ENCODE measurements at regions not wholly inside any gene's neighbourhood (a gene's known extent, or its start where the extent isn't known, plus 50 kb on each side); places are given as distances from the start of the nearest gene placed in this dataset.

DNA sequence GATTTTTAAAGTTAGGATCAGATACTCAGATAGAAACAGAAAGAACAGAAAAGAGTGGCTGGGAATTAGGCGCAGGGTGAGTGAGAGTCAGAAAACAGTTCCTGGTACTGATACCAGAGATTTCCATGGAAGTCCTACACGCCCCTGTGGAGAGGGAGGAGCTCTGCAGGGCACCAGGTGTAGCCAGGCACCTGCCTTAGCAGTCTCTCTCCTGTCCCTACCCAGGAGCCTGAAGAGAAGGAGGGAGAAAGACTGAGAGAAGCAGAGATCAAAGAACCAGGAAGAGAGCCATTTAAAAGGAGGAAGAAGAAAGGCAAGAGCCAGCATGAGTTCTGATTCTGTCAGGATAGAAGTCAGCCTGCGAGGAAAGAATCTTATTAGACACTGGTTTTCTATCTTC, 65.0 kb downstream of the CBLN1 start:
- DNase-seq (ENCODE audit: low spot score) = no peak

DNA sequence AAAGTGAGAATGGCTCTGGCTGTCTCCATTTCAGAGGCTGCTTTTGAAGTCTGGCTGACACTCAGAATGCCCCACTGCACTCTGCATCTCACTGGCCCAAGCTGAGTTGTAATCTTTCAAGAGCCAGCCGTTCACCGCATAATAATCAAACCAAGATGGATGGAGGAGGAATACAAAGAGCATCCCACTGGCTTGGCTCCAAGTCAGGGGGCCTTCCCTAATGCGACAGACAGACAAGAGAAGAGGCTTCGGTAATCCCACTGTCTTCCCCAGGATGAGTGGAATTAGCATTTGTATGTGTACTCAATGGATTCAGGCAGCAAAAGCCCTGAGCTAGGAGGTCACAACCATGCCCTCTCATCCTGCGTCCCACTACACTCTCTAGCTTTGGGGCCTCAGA, 68.0 kb downstream of the CBLN1 start:
- DNase-seq (ENCODE audit: low spot score) = no peak

DNA sequence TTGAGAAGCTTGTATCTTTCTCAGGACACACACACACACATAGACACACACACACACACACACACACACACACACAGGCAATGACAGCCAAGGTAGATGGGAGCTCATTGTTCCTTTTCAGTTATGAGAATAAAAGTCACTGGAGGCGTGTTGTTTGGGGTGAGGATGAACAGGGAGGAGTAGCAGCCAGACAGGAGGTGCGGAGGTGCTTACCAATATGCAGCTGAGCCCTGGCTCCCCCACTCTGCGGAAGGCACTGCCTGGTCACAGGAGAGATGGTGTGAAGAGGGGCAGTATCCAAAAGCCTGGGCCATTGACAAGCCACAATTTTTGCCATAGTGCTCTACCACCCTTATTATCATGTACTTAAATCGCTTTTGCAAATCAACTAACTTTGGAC, 77.4 kb downstream of the CBLN1 start:
- no peak for DNase-seq (ENCODE audit: low spot score)

DNA sequence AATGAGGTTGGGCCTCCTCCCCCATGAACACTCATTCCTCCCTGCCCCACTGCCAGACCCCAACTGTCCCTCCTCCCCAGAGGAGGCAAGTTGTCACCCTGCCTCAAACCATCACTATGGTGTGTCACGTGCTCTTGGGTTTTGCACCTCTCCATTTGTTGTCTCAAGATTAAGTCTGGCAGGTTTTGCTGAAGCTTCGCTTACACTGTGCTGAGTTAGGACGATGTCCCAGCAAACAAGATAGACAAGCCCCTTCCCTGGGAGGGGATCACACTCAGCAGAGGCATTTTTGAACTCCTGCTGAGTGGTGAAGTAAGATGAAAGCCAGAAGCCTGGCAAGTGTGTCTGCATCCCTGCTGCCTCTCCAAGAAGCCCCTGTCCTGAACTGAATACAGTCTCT, 78.3 kb downstream of the CBLN1 start:
- DNase-seq (ENCODE audit: low spot score) = no peak

DNA sequence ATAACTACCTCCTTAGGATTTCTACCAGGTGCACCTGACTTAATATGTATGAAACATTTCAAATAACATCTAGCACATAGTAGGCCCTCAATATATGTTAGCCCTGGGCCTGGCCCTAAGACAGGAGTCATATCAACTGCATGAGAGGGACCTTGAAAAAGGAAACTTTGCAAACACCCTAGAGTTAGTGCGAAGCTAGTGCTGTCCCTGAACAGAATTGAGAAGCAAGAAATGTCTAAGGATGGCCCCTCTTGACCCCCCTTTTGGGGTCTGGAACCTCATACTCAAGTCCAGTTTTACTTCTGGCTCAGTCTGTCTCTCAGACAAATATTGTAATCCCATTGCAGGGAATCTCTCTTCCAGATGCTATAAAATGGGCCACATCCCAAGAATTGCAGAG, 80.5 kb downstream of the CBLN1 start:
- DNase-seq (ENCODE audit: low spot score) = no peak

DNA sequence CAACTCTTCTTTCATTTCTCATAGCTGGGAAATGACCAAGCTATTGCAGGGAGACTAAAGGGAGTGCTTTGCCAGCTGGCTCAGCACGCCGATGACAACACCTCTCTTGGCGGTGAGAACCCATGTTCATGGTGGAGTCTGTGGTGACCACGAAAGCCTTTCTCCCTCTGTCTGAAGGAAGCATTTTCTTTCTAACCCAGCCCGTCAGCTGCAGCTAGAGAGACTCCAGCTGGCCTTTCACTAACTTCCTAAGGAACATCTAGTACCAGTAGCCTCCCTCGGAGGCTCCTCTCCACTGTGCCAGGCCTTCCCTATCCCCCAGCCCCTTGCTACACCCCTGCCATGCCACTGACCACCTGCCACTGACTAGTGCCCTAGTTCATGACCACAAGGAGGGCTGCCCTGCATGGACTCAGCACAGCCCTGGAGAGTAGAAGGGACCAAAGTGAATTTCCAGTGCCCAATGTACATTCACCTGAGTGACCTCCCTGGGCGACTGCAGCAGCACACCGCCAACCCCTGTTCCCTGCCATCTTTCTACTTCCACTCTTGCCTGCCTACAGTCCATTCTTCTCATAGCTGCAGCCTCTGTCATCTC, 81.3 kb downstream of the CBLN1 start:
- DNase-seq (ENCODE audit: low spot score) = no peak

DNA sequence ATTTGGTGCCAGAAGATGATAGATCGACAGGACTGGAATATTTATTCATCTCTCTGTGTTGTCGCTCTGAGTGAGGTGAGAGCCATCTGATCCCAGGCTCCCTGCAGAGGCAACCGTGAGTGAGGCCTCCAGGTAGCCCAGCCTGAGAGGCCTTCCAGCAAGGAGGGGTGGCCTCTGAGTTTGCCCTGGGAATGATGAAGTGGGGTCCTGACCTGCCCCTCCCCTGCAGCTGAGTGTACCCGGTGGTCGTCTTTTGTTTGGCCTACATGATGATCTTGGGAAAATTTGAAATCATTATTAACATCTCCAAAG, 86.4 kb downstream of the CBLN1 start:
- DNase-seq (ENCODE audit: low spot score) = no peak

DNA sequence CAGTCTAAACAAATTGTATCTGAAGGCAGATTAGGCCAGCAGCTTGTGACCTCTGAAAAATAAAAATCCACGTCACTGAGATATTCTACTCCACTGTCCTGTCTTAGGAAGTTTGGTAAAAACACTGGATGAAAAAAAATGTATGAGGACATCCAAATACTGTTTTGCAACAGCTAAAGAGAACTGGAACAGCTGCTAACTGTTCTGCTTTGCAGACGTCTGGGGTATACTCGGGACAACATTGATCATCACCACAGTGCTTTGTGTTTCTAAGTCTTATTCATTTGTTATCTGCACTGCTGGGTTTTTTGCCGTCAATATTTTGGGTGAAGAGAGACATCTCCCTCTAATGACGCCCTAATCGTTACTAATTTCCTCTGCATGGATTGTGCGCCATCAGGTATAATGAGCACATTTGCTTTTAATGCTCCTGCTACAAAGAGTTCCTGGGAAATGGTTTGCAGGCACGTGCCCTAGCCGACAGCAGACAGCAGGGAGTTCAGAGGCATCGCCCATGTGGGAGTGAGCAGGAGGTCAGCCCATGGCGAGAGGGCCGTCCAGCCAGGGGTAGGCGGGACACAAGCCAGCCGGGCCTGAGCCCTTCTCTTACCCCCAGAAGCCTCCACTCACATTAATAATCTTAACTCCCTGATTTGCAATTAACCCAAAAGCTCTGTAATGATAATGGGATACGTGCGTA, 87.0 kb downstream of the CBLN1 start:
- DNase-seq (ENCODE audit: low spot score) = no peak

DNA sequence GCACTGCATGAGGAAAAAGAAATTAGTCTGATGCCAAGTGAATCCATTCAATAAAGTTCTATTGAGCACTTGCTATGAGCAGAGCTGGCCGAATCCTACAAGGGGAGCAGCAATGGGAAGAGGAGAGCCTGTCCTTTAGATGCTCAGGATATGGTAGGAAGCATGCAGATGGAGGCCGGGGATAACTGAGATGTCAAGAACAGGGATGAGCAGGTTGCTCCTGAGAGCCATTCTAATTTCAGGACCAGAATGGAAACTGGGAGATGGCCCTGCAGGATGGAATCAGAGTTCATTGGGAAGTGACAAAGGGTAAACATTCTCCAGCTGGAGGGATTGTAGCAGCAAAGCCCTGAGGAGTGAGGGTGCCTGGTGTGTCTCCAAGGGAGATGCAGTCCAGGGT, 88.0 kb downstream of the CBLN1 start:
- DNase-seq (ENCODE audit: low spot score) = no peak

DNA sequence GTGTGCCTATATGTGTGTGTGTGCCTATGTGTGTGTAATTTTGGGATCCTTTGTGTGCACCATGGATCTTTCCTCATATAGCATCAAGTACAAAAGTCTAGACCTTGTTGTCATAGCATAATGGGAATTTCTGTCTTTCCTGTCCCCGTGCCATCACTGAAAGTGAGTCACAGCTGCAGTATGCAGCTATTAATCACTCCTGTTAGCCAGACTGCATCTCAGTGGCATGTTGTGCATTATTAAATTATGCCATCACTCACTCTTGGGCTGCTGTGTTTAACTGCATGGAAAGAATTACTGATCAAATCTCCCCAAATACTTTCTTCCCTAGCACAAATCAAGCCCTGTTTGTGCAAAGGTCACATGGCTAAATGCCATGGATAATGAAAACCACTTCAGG, 92.4 kb downstream of the CBLN1 start:
- DNase-seq (ENCODE audit: low spot score) = no peak

DNA sequence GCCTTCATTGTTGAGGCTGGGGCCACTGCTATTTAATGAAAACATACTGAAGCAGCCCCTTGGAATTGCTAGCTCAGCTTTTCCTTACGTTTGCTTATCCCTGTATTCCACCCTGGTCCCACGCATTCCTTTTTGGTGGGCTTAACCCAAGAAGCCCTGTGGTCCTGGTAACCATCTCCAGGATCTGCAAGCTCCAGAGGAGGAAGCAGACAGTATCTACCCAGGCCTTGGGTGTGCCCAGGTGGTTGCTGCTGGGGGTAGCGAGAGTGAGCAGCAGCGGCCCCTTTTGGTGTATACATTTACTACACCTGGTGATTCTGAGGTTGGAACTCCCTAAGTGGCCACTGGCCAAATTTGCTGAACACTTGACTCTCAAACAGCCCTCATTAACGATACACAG, 97.7 kb downstream of the CBLN1 start:
- DNase-seq (ENCODE audit: low spot score) = no peak

DNA sequence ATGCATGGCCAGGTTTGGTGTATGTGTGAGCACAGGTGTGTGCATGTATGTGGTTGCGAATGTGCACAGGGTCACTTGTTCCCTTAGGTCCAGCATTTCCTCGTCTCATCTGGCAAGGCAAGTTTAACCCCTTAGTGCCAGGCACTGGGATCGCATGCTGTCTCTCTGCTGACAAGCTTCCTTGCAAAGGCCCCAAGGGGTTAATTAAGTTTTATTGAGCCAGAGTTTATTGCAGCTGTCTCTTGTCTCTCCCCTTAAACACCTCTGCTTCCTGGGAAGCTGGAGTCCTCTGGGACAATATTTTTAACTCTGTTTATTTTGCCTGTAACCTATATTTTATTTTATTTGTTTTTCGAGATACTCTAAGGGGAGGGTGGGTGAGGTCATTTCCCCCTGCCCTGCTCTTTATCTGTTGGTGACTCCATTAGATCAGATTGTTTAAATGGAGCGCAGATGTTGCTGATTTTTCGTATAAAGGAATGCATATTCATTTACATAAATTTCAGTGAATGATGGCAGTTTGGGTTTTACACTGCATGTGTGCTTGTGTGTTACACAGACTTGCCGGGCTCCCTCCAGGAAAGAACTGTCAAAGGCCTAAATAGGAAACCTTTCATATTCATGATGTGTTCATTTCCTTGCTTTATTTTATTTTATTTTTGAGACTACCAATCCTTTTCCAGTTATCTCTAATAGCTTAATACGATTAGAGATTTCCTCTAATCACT, 99.7 kb downstream of the CBLN1 start:
- no peak for DNase-seq (ENCODE audit: low spot score)

DNA sequence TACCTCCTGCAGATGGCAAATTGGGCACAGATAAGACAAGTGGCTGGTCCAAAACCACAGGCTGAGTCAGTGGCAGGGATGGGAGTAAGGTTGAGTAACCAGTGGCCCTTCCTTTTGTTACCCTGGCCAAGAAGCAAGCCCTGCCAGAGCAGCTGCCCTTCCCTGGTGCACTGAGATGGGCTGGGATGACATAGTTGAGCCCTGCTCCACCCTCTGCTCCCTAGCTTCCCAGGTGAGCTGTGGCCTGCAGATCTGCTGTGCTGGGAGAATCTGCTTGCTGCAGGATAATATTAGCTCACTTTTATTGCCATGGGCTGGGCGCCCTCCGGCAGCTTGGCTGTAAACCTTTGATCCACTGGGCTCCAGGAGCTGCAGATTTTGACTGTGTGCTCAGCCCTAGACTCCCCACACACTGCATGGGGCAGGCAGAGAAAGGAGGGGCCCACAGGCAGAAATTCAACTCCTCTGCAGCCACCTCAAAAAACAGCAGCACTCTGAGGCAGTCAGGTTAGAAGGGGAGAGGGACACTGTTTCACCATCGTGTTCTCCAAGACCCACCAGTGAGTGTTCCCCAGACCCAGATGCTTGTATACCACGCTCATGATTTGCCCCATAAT, 101.8 kb downstream of the CBLN1 start:
- DNase-seq (ENCODE audit: low spot score) = no peak

DNA sequence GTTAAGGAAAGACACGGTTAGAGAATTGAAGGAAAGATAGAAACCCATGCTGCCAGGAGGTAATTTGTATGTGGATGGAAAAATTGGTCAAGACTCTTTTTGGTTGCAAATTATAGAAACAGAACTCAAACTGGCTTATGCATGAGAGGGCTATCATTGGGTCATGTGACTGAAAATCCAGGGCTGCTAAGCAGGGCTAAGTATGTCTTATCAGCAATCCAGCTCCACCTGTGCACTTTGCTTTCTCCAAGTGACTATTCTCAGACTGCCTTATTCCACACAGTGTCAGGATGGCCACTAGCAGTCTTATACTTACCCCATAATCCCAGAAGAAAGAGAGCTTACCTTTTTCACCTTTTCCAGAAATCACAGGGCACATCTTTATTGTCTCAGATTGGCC, 113.5 kb downstream of the CBLN1 start:
- no peak for DNase-seq (ENCODE audit: low spot score)

DNA sequence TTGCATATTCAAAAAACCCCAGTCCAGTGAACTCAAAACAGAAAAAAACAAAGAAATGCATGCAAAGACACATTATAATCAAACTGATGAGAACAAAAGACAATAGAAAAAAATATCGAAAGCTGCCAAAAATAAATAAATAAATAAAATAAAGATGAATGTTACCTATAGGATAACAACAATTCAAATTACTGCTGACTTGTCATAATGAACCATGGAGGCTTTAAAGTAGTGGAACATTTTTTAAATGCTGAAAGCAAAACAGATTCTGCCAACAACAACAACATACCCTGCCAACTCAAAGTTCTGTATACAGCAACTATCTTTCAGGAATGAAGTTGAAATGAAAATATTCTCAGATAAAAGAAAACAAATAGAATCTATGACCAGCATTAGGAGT, 116.6 kb downstream of the CBLN1 start:
- no peak for DNase-seq (ENCODE audit: low spot score)

DNA sequence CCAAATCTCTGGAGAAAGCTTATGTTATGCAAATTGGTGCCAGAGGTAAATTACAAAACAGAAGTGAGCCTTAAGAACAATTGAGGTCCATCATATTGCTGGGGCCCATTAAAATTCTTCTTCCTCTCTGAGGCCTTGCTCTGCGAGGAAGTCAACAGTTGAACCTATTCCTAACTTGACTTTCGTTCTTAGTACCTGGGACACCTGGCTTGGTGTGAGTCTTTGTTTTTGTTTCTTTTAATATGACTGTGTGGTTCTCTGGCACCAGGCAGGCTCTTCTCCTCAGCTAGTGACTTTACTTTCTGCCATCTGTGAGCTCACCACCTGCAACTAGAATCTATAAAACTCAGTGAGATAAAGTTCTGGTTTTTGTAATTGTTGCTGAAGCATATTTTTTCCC, 120.4 kb downstream of the CBLN1 start:
- DNase-seq (ENCODE audit: low spot score) = no peak

DNA sequence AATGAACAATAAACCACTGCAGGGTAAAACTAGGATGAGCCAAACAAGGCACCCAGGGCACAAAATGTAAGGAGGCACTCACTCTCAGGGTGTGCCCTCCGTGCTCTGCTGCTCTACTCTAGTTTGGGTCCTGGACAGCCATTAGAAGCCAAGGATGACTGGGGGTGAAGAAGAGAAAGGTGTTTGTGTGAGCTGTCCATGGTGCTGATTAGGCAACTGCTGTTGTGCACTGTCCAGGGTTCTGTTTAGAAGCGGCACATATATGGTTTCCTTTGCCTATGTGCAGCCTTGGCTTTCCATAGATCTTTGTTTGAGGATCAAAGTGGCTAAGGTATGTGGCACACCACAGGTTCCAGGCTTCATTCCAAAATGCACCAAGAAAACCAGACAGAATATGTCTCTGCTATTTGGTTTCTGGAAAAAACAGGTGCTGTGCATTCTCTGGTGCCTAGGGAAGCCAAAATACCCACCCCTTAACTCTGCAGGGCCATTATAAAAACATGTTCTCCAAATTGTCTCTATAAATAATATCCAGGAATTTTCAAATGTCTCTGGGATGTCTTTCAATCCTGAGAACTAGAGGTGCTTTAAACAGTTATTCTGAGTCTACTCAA, 123.5 kb downstream of the CBLN1 start:
- no peak for DNase-seq (ENCODE audit: low spot score)

DNA sequence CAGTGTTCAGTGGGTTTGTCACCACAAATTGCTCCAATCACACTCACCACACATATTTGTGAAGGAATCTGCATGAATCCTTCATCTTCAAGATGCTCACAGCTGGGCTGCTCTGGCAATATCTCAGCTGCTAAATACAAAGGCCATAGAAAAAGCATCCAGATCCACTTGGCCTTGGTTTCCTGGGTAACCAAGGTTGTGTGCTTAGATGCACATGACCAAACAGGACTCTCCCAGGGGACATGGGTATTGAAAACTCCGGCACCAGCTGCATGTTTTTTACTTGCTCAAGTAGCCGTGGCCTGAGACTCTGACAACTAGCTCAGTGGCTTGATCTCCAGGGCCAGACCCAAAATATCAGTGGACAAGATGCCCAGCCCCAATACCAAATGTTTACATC, 131.3 kb downstream of the CBLN1 start:
- no peak for DNase-seq (ENCODE audit: low spot score)

DNA sequence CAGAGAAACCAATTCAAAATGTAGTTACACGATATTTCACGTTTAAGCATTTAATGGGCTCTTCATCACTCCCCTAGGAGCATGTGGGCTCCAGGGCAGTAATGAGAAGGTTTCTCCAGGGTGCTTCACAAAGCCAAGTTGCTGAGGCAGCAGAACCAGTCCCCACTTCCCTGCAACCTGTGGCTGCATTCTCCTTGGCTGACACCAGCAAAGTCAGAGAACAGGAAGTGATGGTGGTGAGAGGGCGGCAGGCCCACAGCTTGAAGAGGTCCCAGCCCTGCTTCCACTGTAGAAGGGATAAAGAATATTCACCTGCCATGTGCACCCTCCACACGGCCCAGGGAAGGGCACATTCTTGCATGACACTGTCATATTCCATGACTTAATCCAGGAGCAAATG, 133.2 kb downstream of the CBLN1 start:
- no peak for DNase-seq (ENCODE audit: low spot score)

DNA sequence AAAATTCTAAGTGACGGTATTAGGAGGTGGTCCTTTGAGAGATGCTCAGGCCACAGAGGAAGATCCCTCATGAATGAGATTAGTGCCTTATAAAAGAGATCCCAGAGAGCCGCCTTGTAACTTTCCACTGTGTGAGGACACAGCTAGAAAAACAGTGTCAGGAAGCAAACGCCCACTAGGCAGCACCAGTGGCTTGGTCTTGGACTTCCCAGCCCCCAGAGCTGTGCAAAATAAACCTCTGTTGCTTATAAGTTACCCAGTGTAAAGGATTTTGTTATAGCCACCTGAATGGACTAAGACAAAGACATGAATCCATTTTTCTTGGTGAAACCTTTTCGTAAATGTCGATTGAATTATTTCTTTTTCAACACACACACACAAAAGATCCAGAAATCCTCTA, 141.0 kb downstream of the CBLN1 start:
- DNase-seq (ENCODE audit: low spot score) = no peak

DNA sequence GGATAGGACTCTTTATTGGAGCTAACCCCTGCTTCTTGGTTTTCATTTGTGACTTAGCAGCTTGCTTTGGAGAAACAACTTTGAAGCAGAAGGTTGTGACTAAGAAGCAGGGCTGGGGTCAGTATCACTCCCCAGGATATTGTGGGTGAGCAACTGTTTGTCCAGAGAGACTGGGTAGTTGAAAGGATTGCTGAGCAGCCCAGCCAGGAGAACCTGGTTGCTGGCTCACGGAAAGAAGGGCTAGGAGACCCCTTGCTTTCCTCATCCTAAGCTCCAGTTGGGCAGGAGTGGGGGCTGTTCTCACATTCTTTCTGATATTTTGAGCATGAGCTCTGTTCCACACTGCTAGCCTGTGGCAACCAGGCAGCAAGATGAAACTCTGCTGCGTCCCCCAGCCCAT, 151.2 kb downstream of the CBLN1 start:
- no peak for DNase-seq (ENCODE audit: low spot score)

DNA sequence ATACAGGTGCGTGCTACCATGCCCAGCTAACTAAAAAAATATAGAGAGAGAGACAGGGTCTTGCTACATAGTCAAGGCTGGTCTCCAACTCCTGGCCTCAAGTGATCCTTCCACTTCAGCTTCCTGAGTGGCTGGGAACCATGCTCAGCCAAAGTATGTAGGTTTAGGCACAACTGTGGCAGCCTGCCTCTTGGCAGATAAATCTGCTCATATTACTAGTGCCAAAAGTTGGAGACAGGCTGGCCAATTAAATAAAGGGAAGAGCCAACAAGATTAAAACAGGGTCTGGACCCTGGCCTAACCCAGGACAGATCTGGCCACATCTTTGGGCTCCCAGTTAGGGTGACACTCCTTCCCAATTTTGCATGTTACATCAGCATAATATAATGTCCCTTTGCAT, 151.7 kb downstream of the CBLN1 start:
- DNase-seq (ENCODE audit: low spot score) = no peak

DNA sequence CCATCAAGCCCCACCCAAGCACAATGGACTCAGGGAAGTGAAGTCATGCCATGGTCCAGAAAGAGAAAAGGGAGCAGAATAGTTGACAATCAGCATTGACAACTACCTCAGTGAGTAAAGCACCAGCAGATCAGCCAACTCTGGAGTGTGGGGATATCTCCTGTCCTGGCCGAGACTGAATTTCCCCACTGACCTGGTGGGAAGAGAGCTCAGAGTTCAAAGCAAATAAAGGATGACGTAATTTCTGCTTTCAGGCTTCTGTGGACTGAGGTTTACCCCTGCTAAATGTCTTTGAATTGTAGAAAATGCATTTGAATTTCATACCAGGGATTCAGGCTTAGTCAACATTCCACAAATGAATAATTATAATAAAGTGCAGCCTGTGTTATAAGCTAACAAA, 152.9 kb downstream of the CBLN1 start:
- DNase-seq (ENCODE audit: low spot score) = no peak
